AG09319 (cell line): ENCODE measurements at regions not wholly inside any gene's neighbourhood (a gene's known extent, or its start where the extent isn't known, plus 50 kb on each side); places are given as distances from the start of the nearest gene placed in this dataset.

Source experiments
- DNase-seq: peaks from one replicate; pipeline ENCODE4 v3.0.0-alpha.2; 2010; ENCODE audit warnings: low read depth; ENCODE audit errors: extremely low read depth
- CTCF ChIP-seq: IDR thresholded peaks from 2 replicates; pipeline ENCODE4 v1.5.1; 2011; ENCODE audit warnings: low read depth, mild to moderate bottlenecking, inconsistent platforms, low read length, moderate library complexity

GRCh38 chr11:19579957-19580356, 132.7 kb upstream of the NAV2 start:
- TF ChIP-seq CTCF: no peak
- no peak for DNase-seq

- TF ChIP-seq CTCF: no peak
These were observed 133.8 kb upstream of the NAV2 start for GRCh38 chr11:19578871-19579270.

GRCh38 chr11:19577976-19578619, 134.5 kb upstream of the NAV2 start:
- no peak for TF ChIP-seq CTCF
- no peak for DNase-seq

More at GRCh38 chr11:19578871-19579270, 133.8 kb upstream of the NAV2 start:
- DNase-seq: no peak

GRCh38 chr11:19577391-19577975, 135.2 kb upstream of the NAV2 start:
- DNase-seq: no peak
- TF ChIP-seq CTCF: no peak

GRCh38 chr11:19576903-19577302, 135.7 kb upstream of the NAV2 start:
- no peak for TF ChIP-seq CTCF

GRCh38 chr11:19576054-19576453, 136.6 kb upstream of the NAV2 start:
- no peak for TF ChIP-seq CTCF
- DNase-seq: no peak

More at GRCh38 chr11:19576903-19577302, 135.7 kb upstream of the NAV2 start:
- DNase-seq: no peak

- TF ChIP-seq CTCF: no peak
- no peak for DNase-seq
These were observed 137.7 kb upstream of the NAV2 start for GRCh38 chr11:19574916-19575315.
